ENCODE measurements at regions not wholly inside any gene's neighbourhood (a gene's known extent, or its start where the extent isn't known, plus 50 kb on each side); places are given as distances from the start of the nearest gene placed in this dataset.

GRCh38 chr12:38961012-38961411 lies 55.6 kb upstream of the CPNE8 start:
- Histone ChIP-seq H3K27ac (ENCODE audit: low read depth, low read length) (no peak overlapping the region), H3K9me2 (replicated peaks; ENCODE audit: insufficient read depth, low read length) (no peaks in the 10 kb centered on the region), H3F3A (ENCODE audit: insufficient read depth) (no peaks in the 10 kb centered on the region), H3K4me3 (ENCODE audit: insufficient read depth, low read length, poor library complexity, severe bottlenecking) (no peak overlapping the region), H3K4me2 (ENCODE audit: low read depth, low read length, poor library complexity, severe bottlenecking) (no peak overlapping the region), H3K36me3 (ENCODE audit: low read length) (no peaks in the 10 kb centered on the region), H3K9ac (ENCODE audit: low read length) (no peak overlapping the region), H2AFZ (ENCODE audit: low read depth, low read length, severe bottlenecking) (no peak overlapping the region), H4K20me1 (ENCODE audit: low read depth, low read length) (no peaks in the 10 kb centered on the region), H3K79me2 (ENCODE audit: insufficient read depth, low read length) (no peaks in the 10 kb centered on the region), H3K9me3 (ENCODE audit: insufficient read depth, low read length) (no peaks in the 10 kb centered on the region; the same call in 1 of the 2 replicates), H3K27me3 (ENCODE audit: low read length) (no peaks in the 10 kb centered on the region)
- TF ChIP-seq EZH2phosphoT487 (conservative IDR thresholded peaks at IDR 0.05; ENCODE audit: low read length) (no peak), CTCF (IDR thresholded peaks at IDR 0.05; ENCODE audit: insufficient read depth, low read length, poor library complexity, severe bottlenecking) (no peak)

GRCh38 chr12:38956337-38956736 lies 50.9 kb upstream of the CPNE8 start:
- Histone ChIP-seq H3F3A (ENCODE audit: insufficient read depth) (no peaks in the 10 kb centered on the region), H3K36me3 (ENCODE audit: low read length) (no peaks in the 10 kb centered on the region)

More at GRCh38 chr12:38956337-38956736, 50.9 kb upstream of the CPNE8 start:
- no peaks in the 10 kb centered on the region for H3K27me3 ChIP-seq (ENCODE audit: low read length)
- no peak overlapping the region for H3K4me3 ChIP-seq (ENCODE audit: insufficient read depth, low read length, poor library complexity, severe bottlenecking)
- no peak overlapping the region for H3K9ac ChIP-seq (ENCODE audit: low read length)
- no peaks in the 10 kb centered on the region for H3K79me2 ChIP-seq (ENCODE audit: insufficient read depth, low read length)
- H2AFZ ChIP-seq (ENCODE audit: low read depth, low read length, severe bottlenecking) = no peak overlapping the region
- no peak overlapping the region for H3K4me2 ChIP-seq (ENCODE audit: low read depth, low read length, poor library complexity, severe bottlenecking)
- H4K20me1 ChIP-seq (ENCODE audit: low read depth, low read length) = no peaks in the 10 kb centered on the region
- H3K27ac ChIP-seq (ENCODE audit: low read depth, low read length) = no peak overlapping the region
- no peaks in the 10 kb centered on the region for H3K9me2 ChIP-seq (replicated peaks; ENCODE audit: insufficient read depth, low read length)
- H3K9me3 ChIP-seq (ENCODE audit: insufficient read depth, low read length) = no peaks in the 10 kb centered on the region; the same call in 1 of the 2 replicates
- TF ChIP-seq EZH2phosphoT487 (conservative IDR thresholded peaks at IDR 0.05; ENCODE audit: low read length) (no peak), CTCF (IDR thresholded peaks at IDR 0.05; ENCODE audit: insufficient read depth, low read length, poor library complexity, severe bottlenecking) (no peak)

Data from SU-DHL-6 (cell line).